Activated CD8-positive, alpha-beta T cell treated with anti-CD3 and anti-CD28 coated beads for 36 hours (primary cell): ENCODE measurements at regions not wholly inside any gene's neighbourhood (a gene's known extent, or its start where the extent isn't known, plus 50 kb on each side); places are given as distances from the start of the nearest gene placed in this dataset.

Experiments
- ATAC-seq: fragments of 200-7000 bp; cut with Tn5 transposase; one replicate; pipeline ENCODE4 v1.10.0; 2021; ENCODE audit warnings: mild to moderate bottlenecking, moderate library complexity
- CTCF ChIA-PET: fragments of 350-600 bp; sonication (Branson Sonifier 250); formaldehyde crosslinking; loops from one replicate; lab custom pipeline; 2021; ENCODE audit warnings: antibody characterized with exemption; lab: Charles Lee
- POLR2A ChIA-PET: fragments of 350-600 bp; sonication (Branson Sonifier 250); formaldehyde crosslinking; loops from one replicate; lab custom pipeline; 2021; ENCODE audit warnings: antibody characterized with exemption; lab: Charles Lee
- DNase-seq: peaks from one replicate; pipeline ENCODE4 v3.0.0-alpha.2; 2020
- H3K27ac Mint-ChIP-seq: one replicate; pipeline ENCODE4 v1.8.0; 2021; ENCODE audit warnings: mild to moderate bottlenecking, mixed read lengths
- H3K27me3 Mint-ChIP-seq: one replicate; pipeline ENCODE4 v1.8.0; 2021; ENCODE audit warnings: mixed read lengths
- H3K36me3 Mint-ChIP-seq: one replicate; pipeline ENCODE4 v1.8.0; 2021; ENCODE audit warnings: low read depth, mixed read lengths
- H3K4me1 Mint-ChIP-seq: one replicate; pipeline ENCODE4 v1.8.0; 2021; ENCODE audit warnings: low read depth, mixed read lengths
- H3K4me3 Mint-ChIP-seq: one replicate; pipeline ENCODE4 v1.8.0; 2021; ENCODE audit warnings: mild to moderate bottlenecking, moderate library complexity, mixed read lengths
- H3K9me3 Mint-ChIP-seq: one replicate; pipeline ENCODE4 v1.8.0; 2021; ENCODE audit warnings: mixed read lengths
- CTCF ChIP-seq: fragments of 200-600 bp; IDR thresholded peaks from one replicate; pipeline ENCODE4 v1.8.0; 2022; ENCODE audit warnings: antibody characterized with exemption, mild to moderate bottlenecking
- intact Hi-C: fragments of 100-400 bp; cut with micrococcal nuclease; formaldehyde crosslinking; loops from one replicate; pipeline ENCODE4 v1.10.0; 2022

DNA sequence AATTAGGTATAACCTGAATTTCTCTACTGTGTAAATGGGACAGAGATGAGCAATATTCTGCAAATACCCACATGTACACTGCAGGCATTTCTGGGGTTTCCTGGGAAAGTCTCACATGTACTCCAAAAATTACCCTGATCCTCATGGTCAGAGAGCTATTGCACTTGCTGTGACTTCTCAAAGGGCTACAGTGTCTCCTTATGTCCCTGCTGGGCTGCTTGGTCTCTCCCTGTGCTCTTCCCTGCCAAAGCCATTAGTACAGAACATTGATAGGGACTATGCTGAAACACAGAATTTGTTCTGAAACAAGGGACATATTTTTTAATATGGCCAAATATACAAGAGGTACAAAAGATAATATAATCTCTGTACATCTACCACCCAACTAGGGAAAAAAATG is 924.4 kb upstream of the NXPH2 start:
- ChIA-PET POLR2A (no interaction called here), CTCF (no interaction called here)
- Mint-ChIP-seq H3K36me3 (no peaks in the 10 kb centered on the region), H3K4me1 (no peaks in the 10 kb centered on the region), H3K27me3 (no peaks in the 10 kb centered on the region), H3K4me3 (no peak overlapping the region), H3K27ac (no peak overlapping the region), H3K9me3 (peaks cover 9% of the 10 kb centered on the region)
- TF ChIP-seq CTCF, result no peak
- DNase-seq (no peak), ATAC-seq (no peak)
- intact Hi-C loops, result no loop called here

DNA sequence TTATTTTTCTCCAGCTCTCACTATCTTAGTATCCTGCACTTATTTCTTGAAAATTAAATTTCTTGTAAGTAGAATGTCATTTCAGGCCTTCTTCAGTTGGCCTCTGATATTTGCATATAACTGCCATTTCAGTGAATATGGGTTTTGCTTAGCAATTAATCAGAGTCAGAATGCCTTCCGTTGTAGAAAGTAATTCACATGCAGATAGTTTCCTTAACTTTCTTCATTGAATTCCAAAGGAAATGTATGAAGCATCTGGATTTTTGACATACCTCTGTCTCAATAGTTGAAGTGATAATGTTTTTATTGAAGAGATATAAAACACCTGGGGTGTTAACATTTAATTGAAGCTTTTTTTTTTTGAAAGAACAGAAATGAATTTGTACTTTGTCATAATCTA is 914.1 kb upstream of the NXPH2 start:
- no peak for DNase-seq
- intact Hi-C loops, result no loop called here
- Mint-ChIP-seq H3K4me3 (no peak overlapping the region), H3K4me1 (no peaks in the 10 kb centered on the region), H3K36me3 (no peaks in the 10 kb centered on the region), H3K27me3 (no peaks in the 10 kb centered on the region), H3K27ac (no peak overlapping the region), H3K9me3 (no peaks in the 10 kb centered on the region)
- TF ChIP-seq CTCF, result no peak
- POLR2A ChIA-PET, result no interaction called here
- no peak for ATAC-seq
- CTCF ChIA-PET, result no interaction called here

- intact Hi-C loops, result no loop called here
- CTCF ChIA-PET, result no interaction called here
- no peak for TF ChIP-seq CTCF
- H3K9me3 Mint-ChIP-seq, result peaks cover 5% of the 10 kb centered on the region
- no peak overlapping the region for H3K27ac Mint-ChIP-seq
- H3K36me3 Mint-ChIP-seq, result no peaks in the 10 kb centered on the region
- DNase-seq, result no peak
- H3K27me3 Mint-ChIP-seq, result no peaks in the 10 kb centered on the region
- H3K4me1 Mint-ChIP-seq, result no peaks in the 10 kb centered on the region
- POLR2A ChIA-PET, result no interaction called here
- ATAC-seq, result no peak
- H3K4me3 Mint-ChIP-seq, result no peak overlapping the region
Observed at GRCh38 chr2:139686205-139686604, 906.0 kb upstream of the NXPH2 start.

DNA sequence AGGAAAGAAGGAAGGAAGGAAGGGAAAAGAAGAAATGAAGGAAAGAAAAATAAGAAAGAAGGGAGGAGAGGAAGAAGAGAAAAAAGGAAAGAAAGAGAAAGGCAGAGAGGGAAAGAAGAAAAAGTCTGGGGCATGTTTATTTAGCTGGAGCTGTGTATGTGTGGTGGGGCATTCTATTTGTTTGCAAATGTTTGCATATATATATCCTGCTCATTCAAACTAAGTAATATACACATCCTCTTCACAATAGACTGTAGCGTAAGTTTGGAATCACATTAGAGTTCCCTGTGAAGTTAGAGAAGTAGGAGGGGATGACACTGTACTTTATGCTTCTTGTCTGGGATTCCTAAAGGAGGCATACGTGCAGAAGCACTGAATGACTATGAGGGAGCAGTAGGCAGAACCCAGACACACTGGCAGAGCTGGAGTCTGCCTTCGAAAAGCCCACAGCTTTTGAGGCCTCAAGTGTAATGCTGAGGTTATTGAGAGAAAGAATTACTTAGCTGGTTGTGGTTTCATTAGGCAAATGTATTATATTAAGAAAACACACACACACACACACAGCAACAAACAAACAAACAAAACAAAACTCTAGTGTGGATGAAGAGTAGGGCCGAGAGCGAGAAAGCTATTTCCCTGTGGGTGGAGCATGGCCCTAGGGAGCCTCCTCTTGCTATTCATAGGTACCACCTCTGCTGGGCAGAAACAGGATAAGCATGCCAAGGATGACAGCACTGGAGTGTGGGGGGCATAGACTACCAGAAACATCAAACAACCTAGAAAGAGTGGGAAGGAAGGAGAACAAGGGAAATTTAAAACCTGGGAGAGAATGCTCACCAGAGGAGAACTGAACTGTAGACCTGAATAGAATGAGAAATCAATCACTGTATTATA is 905.1 kb upstream of the NXPH2 start:
- no peak for TF ChIP-seq CTCF
- no peaks in the 10 kb centered on the region for H3K36me3 Mint-ChIP-seq
- ChIA-PET CTCF (no interaction called here), POLR2A (no interaction called here)
- intact Hi-C loops, result no loop called here
- H3K4me3 Mint-ChIP-seq, result no peak overlapping the region
- DNase-seq (no peak), ATAC-seq (no peak)
- peaks cover 5% of the 10 kb centered on the region for H3K9me3 Mint-ChIP-seq
- H3K27ac Mint-ChIP-seq, result no peak overlapping the region
- no peaks in the 10 kb centered on the region for H3K27me3 Mint-ChIP-seq
- H3K4me1 Mint-ChIP-seq, result no peaks in the 10 kb centered on the region

DNA sequence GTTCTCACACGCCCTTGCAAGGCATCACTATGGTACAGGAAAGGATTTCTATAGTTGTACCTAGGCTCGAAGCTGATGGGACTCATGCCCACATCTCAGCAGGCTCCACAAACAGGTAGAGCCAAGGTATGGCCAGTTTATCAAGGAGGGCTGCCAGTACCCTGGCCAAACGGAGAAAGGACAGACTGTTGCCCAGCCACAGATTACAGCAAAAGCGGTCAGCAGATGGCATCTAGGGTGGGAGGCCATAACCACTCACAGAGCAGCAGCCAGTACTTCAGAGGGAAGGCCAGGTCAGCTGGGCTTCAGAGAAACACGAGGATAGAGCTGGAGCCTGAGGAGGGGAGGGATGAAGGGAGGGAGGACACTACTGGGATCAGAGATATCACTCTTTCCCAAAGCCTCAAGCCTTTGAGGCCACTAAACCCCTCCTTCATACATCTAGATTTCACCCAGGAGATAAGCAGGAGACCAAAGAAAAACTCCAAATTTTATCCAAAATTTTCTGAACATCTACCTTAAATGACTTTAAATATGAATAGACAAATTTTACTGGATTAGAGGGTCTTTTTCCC is 904.2 kb upstream of the NXPH2 start:
- CTCF ChIA-PET, result no interaction called here
- ATAC-seq (no peak), DNase-seq (no peak)
- POLR2A ChIA-PET, result no interaction called here
- peaks cover 5% of the 10 kb centered on the region for H3K9me3 Mint-ChIP-seq
- no peaks in the 10 kb centered on the region for H3K4me1 Mint-ChIP-seq
- H3K27me3 Mint-ChIP-seq, result no peaks in the 10 kb centered on the region
- TF ChIP-seq CTCF, result no peak
- no peak overlapping the region for H3K27ac Mint-ChIP-seq
- H3K36me3 Mint-ChIP-seq, result no peaks in the 10 kb centered on the region
- intact Hi-C loops, result no loop called here
- H3K4me3 Mint-ChIP-seq, result no peak overlapping the region
